UCSD-AML1 (cell line): ENCODE measurements at regions not wholly inside any gene's neighbourhood (a gene's known extent, or its start where the extent isn't known, plus 50 kb on each side); places are given as distances from the start of the nearest gene placed in this dataset.
"Not testable (repeated sequence)": the region's sequence is repeated elsewhere in the genome, so short reads cannot be mapped to it uniquely, and the experiment has no call there.

Experiments used
- DNase-seq: peaks from one replicate; lab custom pipeline; 2025; ENCODE audit not compliant: unreplicated experiment; lab: John Stamatoyannopoulos, UW

GRCh38 chr1:73511038-73511437 is 686.9 kb downstream of the LRRIQ3 start:
- no peak for DNase-seq

- DNase-seq, result no peak
Measured at GRCh38 chr1:73500154-73500553, 697.8 kb downstream of the LRRIQ3 start.

DNA sequence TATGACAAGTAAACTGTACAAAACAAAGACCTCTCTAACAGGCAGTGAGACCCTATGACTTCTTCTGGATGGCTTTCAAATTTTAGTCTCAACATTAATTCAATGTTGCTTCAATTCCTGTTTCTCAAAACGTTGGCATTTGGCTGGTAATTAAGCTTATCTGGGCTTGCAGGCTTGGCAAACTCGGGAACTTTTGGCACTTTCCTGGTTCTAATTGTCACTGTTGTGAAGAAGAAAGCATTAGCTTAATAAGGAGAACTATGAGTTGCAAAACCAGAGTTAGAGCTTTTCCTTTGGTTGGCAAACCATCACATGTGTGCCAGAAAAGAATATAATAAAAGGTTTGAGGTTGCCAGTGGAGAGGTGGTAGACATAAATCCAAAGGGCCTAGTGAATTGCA is 698.3 kb downstream of the LRRIQ3 start:
- no peak for DNase-seq

DNA sequence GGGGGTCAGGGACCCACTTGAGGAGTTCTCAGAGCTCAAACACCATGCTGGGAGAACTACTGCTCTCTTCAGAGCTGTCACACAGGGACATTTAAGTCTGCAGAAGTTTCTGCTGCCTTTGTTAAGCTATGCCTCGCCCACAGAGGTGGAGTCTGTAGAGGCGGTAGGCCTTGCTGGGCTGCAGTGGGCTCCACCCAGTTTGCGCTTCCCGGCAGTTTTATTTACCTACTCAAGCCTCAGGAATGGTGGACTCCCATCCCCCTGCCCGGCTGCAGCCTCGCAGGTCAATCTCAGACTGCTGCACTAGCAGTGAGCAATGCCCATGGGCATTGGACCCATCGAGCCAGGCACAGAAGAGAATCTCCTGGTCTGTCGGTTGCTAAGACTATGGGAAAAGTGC is 706.4 kb downstream of the LRRIQ3 start:
- no peak for DNase-seq

DNA sequence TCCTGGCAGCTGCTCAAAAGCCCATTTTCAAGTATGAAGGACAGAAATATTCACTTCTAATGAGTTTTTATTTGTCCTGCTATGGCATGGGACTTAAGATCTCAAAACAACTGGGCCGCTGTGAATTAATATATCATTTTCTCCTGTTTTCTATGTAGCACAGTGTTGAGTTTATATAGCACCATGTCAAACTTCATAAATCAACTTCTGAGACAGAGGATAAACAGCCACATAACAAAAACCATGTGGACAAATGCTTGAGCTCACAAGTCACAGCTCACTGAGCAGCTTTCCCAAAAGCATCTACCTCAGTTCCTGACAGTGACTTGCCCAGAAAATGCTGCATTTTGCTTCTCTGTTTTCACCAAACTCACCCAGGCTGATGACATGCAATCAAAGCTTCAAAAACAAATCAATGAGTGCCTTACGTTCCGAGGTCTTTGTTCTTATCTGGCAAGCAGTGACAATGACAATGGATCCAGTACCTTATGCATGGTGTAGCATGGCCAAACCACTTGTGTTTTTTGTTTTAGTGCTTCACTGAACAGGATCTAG is 722.6 kb downstream of the LRRIQ3 start:
- DNase-seq, result no peak

- no peak for DNase-seq
Measured at GRCh38 chr1:73472810-73473209, 725.2 kb downstream of the LRRIQ3 start.

DNA sequence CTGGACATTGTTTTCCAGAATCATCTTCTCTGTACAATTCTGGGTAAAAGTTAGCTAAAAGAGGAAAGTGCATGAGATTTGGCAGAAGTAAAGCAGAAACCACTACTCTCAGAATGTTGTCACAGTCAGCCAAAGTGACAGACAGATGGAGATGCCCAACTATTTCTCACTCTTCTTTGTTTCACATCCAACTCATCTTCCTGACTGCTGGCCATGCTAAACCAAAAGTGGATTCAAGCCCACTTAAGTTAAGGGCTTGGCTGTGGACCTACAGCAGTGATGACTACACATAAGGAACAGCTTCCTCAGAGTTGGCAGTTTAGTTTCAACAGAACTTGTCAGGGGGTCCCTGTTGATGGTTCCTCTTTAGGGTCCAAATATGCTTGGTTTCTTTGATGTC is 730.2 kb downstream of the LRRIQ3 start:
- DNase-seq, result no peak

DNA sequence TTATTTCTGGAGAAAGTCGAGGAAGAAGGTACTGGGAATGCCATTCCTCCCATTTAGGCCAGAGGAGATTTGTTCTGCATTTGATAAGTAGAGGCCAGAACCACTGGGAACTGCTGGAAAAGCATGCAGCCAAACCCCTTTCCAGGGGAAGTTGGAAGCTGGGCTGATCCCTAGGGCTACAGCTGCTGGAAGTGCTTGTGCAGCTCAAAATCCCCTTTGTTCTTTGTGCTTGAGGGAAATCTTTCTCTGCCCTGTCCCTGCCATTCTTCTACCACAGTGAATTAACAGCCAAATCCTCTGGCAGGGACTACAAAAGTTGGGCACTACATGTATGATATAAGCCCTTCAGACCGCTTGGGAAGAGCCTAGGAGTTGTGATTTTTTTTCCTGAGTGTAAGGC is 734.1 kb downstream of the LRRIQ3 start:
- no peak for DNase-seq

- DNase-seq, result no peak
Measured at GRCh38 chr1:73452522-73452921, 745.5 kb downstream of the LRRIQ3 start.

GRCh38 chr1:73450668-73451067 is 747.3 kb downstream of the LRRIQ3 start:
- not testable (repeated sequence) for DNase-seq

GRCh38 chr1:73411479-73411878 is 786.5 kb downstream of the LRRIQ3 start:
- DNase-seq, result no peak

- no peak for DNase-seq
Measured at GRCh38 chr1:73401666-73402065, 796.3 kb downstream of the LRRIQ3 start.

- no peak for DNase-seq
Measured at GRCh38 chr1:73382966-73383365, 815.0 kb downstream of the LRRIQ3 start.

GRCh38 chr1:73366734-73367413 is 831.1 kb downstream of the LRRIQ3 start:
- DNase-seq, result no peak

DNA sequence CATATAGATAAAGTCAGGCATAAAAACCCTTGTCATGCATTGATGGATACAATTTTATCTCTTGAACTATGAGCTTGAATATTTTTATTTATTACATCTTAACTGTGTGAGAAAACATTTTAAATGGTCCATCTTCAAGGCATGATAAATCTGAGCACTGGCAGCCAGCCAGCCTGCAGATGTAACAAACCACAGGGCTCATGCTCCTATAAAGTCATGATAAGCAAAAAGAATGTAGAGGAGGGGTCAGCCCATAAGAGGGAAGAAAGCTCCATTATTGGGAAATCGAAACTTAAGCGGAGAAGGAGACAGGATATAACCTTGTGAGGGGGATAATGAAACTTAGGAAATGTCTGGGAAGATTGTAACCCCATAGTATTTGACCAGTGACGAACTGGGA is 839.0 kb downstream of the LRRIQ3 start:
- no peak for DNase-seq

DNA sequence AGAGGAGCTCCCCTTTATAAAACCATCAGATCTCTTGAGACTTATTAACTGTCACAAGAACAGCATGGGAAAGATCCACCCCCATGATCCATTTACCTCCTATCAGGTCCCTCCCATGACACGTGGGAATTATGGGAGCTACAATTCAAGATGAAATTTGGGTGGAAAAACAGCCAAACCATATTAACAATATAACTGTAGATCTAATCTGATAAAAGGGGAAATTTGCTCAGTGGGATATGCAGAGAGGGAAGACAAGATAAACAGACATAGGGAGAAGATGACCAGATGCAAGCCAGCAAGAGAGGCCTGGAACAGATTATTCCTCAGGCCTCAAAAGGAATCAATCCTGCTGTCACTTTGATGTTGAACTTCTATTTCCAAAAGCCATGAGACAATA is 841.5 kb downstream of the LRRIQ3 start:
- no peak for DNase-seq

DNA sequence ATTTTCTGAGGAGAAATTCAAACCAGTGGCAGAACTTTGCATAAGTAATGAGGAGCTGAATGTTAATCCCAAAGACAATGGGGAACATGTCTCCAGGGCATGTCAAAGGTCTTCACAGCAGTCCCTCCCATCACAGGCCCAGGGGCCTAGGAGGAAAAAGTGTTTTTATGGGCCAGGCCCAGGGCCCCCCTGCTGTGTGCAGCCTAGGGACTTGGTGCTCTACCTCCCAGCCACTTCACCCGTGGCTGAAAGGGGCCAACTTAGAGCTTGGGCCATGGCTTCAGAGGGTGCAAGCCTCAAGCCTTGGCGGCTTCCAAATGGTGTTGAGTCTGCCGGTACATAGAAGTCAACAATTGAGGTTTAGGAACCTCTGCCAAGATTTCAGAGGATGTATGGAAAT is 854.0 kb downstream of the LRRIQ3 start:
- no peak for DNase-seq

DNA sequence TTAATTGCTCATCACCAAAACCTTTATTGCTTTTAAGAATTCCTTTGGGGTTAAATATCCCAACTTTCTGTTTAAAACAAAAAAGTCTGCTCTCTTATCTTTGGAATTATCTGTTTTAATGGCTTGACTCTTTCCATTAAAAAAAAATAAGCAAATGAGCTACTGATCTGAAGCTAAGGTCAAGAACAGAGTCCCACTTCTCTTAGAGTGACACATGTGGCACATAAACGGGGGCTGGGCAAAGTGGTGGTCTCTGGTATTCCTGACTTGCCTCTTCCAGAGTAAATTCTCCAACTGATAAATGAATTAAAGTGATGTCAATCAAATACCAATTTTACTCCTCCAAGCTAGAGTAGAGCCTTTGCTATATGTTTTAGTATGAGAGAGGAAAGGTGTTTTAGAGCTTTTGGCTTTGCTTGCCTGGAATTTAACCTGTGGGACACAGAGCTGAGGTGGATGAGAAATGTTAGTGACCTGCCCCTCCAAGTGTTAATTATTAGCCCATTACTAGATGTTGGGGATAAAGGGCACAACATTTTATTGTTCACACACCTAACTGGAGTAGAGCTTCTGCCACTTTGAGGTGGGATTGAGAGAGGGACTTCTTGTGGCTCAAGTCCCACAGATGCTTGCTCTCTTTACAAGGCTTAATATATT is 864.0 kb downstream of the LRRIQ3 start:
- no peak for DNase-seq

GRCh38 chr1:73331726-73332125 is 866.2 kb downstream of the LRRIQ3 start:
- DNase-seq, result no peak

- DNase-seq, result no peak
Measured at GRCh38 chr1:73327998-73328397, 870.0 kb downstream of the LRRIQ3 start.

- no peak for DNase-seq
Measured at GRCh38 chr1:73327180-73327793, 870.7 kb downstream of the LRRIQ3 start.

DNA sequence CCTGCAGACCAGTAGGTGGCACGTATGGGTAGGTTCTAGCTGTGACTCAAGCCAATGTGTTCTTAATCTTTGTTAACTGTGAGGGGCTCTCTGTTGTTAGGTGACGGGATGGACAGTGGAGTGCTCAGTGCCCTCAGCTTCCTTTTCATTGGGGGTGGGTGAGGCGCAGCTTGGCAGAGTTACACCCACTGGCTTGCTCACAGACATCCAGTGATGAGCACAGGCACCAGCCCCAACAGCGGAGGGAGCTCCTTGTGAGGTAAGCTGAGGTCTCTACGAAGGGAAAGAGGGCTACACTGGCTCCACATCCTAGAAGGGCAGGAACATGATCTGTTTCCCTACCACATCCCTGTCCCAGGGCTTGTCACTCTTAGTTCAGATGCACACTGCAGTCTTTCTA is 871.3 kb downstream of the LRRIQ3 start:
- DNase-seq, result no peak
